ENCODE measurements at regions not wholly inside any gene's neighbourhood (a gene's known extent, or its start where the extent isn't known, plus 50 kb on each side); places are given as distances from the start of the nearest gene placed in this dataset.

GRCh38 chr1:239539051-239539450, 152.7 kb downstream of the CHRM3 start:
- no peak for TF ChIP-seq POLR2A (IDR thresholded peaks at IDR 0.05)
- no peak for TF ChIP-seq CTCF (IDR thresholded peaks at IDR 0.05)

All from esophagus squamous epithelium (tissue), 4 donors.